ENCODE measurements at regions not wholly inside any gene's neighbourhood (a gene's known extent, or its start where the extent isn't known, plus 50 kb on each side); places are given as distances from the start of the nearest gene placed in this dataset.

DNA sequence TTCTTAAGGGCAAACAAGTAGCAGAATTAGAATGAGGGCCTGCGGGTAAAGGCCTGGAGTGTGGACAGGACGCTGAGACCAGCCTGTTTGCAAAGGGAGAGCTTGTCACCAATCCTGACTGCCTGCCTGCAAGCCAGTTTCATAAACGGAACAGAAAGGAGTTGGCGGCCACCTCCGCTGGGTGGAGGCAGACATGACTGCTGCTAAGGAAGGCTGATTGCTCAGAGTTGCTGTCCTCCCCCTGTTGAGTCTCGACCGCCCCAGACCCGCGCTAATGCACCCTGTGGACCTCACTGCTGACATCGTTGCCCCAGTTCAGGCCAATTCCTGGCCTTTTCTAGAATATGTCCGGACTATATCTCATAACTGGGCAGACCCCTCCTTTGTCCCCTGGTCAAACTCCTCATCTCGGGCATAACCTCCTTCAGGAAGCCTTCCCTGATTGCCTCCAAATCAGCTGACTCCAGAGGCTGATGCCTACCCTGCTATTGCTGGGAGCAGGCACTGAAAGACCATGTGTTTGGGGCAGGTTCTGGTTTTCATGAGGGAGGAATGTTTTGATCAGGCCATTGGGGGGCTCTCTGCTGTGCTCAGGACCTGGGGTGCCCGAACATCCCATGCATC, 153.0 kb upstream of the CIBAR2 start:
- TF ChIP-seq CTCF (IDR thresholded peaks at IDR 0.05 in 4 of 5, conservative IDR thresholded peaks at IDR 0.05 in 1 of 5): no peak
- no peak for TF ChIP-seq POLR2A (IDR thresholded peaks at IDR 0.05)
